ENCODE measurements at regions not wholly inside any gene's neighbourhood (a gene's known extent, or its start where the extent isn't known, plus 50 kb on each side); places are given as distances from the start of the nearest gene placed in this dataset.

DNA sequence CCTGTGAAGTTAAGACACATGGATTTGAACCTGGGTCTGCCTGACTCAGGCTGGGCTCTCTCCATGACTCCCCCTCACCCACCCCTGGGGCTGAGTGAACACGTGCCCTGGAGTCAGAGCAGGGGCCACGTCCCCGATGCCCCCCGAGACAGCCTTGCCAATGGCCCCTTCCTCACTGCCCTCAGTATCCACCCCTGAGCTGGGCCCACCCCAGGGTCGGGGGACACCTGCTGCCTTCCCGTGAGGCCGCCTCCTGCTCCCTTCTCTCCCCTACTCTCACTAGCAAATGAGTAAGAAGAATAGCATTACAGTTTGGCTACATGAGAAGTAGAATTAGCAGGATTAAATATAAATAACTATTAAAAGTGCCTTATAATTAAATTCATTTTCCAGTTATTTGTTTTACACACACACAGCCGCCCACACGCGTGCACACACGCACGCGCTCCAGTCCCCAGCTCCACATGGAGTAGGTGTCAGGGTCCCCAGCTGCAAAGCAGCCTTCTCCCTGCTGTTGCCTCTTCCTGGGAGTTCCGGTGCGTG lies 117.4 kb upstream of the LINGO1 start:
- DNase-seq: no peak

- DNase-seq: no peak
Observed at GRCh38 chr15:77749236-77749997, 116.7 kb upstream of the LINGO1 start.

- no peak for DNase-seq
Observed at GRCh38 chr15:77748078-77749064, 115.7 kb upstream of the LINGO1 start.

DNA sequence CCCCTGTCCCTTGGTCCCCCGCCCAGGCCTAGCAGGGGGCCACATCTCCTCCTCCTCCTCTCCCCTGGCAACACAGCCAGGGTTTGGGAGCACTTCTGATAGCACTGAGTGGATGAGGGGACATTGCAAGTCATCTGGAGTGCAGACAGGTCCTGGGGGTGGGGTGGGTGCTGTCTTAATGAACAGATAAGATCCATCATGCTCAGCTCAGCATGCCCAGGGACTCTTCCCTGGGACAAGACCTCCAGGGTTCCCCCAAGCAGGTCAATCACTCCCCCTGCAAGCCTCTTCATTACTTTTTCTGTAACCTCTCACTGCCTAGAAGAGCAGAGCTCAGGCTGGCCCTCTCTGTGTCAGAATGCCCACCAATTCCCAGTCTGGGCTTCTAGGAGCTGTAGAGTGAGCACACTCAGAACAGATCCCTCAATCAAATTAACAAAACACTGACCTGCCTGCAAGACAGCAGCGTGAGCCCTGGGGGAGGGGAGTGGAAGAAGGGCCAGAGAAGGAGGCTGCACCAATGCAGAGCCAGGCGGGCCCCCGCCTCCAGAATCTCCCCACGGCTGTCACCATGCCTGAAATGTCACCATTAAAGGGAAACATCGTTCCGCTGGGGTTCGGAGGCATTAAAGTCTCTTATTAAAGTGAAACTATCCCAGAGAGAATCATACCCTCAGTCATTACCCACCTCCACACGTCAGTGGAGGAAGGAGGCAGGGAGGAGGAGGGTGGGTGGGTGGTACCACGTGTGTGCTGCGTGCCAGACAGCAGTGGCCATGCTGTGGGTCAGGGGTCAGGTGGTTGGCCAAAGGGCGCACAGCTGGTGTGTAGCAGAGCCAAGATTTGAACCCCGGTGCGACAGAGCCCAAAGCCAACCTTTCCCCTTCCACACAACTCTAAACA lies 114.7 kb upstream of the LINGO1 start:
- DNase-seq: no peak

- DNase-seq: no peak
Observed at GRCh38 chr15:77746254-77747174, 113.8 kb upstream of the LINGO1 start.

DNA sequence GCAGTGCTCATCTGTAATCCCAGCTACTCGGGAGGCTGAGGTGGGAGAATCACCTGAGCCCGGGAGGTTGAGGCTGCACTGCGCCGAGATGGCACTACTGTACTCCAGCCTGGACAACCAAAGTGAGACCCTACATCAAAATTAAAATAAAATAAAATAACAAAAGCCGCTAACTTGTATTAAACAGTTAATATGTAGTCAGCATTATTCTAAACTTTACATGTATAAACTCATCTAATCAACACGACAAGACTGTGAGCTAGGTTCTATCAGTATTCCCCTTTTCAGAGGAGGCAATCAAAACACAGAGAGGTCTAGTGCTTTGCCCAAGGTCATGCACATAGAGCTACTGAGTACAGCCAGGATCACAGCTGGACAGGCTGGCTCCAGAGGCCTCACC lies 111.7 kb upstream of the LINGO1 start:
- no peak for DNase-seq

GRCh38 chr15:77742570-77742969 lies 109.9 kb upstream of the LINGO1 start:
- DNase-seq: no peak

- DNase-seq: no peak
Observed at GRCh38 chr15:77742127-77742526, 109.4 kb upstream of the LINGO1 start.

- DNase-seq: no peak
Observed at GRCh38 chr15:77741106-77741505, 108.4 kb upstream of the LINGO1 start.

DNA sequence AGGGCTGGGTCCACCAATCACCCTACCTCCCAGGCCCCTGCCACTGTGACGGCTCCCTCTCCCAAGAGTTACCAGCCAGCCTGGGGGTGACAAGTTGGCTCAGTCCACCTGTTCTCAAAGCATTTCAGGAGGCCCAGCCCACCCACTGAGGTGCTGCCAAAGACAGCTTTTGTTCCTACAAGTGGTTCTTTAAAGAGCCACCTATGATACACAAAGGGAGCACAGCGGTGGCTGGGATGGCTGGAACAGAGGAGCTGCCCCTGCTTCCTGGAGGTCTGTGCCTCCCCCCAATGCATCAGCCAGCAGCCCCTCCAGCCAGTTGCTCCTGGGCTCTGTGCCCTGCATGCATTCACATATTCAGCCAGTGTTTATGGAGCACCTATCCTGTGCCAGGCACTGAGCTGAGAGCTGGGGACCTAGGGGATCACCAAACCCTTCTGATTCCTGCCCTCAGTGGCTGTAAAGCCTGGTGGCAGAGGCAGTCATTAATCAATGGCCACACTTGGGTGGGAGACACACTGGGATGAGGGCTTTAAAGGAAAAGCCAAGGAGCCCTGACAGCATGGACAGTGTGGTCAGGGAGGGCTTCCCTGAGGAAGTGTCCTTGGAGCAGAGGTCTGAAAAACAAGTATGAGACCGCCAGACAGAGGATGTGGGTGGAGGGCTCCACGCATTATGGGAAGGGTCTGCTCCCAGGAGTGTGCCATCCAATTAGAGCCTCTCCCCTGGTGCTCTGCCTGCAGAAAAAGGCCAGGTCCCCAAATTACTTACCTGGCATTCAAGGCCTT lies 107.1 kb upstream of the LINGO1 start:
- no peak for DNase-seq

DNA sequence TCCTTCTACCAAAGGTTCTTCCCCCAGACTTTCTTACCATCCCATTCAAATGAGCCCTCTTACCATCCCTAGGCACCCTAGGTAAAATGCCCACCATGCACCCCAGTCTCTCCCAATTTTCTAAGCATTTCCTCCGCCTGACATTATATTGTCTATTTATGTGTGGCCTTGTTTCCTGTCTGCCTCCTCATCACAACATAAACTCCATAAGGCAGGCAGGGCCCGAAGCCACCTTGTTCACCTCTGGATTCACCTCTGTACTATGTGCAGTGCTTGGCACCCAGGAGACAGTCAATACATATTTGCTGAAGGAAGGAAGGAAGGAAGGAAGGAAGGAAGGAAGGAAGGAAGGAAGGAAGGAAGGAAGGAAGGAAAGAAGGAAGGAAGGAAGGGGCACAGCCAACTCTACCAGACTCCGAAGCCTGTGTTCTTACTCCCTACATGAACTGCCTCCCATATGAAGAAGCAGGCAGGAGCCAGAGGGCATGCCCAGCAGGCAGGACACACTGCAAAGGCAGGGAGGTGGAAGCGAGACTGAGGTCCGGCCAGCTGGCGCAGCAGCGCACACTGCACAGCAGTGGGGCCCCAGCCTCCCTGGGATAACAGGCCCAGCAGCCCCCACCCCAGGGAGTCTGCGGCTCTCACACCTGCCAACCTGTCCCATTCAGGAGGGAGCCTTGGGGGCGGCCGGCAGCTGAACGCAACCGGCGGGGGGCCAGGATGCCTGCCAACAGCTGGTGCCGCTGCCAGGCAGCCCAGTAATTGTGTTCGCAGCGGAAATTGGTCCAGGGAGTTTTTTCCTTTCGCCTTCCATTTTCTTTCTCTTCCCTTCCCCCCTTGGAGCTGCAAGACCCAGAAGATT lies 106.0 kb upstream of the LINGO1 start:
- no peak for DNase-seq

- no peak for DNase-seq
Observed at GRCh38 chr15:77738038-77738370, 105.3 kb upstream of the LINGO1 start.

GRCh38 chr15:77737238-77738037 lies 104.7 kb upstream of the LINGO1 start:
- DNase-seq: no peak

DNA sequence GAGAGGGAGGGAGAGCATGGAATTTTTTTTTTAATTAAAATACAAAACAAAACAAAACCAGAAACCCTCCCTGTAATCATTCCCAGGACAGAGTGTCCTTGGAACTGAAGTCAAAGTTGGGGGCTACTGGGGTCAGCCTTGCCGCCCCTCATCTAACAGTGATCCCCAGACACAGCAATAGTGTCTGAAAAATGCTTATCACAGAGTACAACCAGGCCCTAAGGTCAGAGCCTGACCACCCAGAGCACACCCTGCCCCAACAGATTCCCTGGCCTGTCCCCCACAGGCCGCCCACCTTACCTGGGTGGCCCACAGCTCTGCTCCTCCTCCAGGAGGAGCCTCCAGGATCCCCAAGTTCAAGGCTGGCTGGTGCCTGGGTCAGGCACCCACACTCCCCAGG lies 101.6 kb upstream of the LINGO1 start:
- DNase-seq: no peak

DNA sequence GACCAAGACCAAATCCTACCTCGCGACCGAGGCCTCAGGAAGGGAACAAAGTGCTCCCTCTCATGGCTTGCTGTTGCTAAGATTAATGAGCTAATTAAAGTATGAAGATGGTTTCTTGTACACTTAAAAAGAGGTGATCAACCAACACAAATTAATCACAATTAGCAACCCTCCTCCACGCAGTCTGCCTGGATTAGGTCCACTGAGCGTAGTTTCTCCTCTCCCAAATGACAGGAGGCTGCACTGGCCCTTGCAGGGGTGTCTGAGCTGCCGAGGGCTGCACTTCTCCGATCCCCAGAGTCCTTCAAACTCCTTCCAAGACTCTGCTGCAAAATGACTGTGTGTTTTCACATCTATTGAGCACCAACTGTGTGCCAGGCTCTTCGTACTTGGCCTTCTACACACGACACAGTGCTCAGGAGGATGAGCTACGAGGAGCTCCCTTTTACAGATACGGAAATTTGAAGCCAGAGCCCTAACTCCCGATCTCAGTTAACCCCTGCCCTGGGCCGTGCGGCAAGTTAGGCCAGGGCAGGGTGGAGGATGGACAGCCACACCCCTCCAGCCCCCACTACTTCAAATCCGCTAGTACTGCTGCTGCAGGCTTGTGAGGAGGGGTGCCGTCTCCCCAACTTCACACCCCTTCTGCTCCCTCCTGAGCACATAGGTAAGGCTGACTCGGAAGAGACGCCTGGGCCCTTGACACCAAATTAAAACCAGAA lies 101.0 kb upstream of the LINGO1 start:
- no peak for DNase-seq

DNA sequence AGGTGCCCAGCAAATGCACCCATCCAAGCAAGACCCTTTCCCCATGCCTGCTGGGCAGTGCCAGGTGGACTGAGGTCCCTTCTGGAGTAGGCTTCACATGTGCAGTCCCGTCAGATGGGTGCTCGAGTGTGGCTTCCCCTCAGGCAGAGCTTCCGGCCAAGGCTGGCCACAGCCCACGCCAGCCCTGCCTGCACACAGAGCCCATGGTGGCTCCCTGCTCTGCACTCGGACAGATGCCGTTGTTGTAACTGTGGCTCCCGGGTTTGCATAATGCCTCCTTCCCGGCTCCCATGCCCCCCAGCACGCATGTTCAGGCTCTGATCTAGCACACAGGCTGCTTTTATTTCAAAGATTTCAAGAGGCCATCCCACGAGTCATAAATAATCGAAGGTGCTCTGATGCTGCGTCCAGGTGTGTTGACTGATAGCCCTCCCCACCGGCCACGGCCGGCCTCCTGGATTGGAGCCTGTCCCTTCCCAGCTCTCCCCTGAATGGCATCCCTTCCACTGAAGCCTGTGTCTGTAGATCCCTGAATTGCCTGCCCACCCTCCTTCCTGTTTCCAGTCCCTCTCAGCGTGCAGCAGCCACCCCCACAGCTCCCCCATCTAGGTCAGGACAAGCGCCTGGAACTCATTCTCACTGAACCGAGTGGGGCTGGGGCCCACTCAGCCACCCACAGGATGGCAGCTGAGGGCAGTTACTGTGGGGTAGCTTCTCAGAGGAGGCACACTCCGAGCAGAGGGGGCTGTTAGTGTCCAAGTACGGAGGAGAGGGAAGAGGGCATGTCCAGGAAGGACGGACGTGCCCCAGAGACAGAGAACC lies 100.0 kb upstream of the LINGO1 start:
- no peak for DNase-seq

DNA sequence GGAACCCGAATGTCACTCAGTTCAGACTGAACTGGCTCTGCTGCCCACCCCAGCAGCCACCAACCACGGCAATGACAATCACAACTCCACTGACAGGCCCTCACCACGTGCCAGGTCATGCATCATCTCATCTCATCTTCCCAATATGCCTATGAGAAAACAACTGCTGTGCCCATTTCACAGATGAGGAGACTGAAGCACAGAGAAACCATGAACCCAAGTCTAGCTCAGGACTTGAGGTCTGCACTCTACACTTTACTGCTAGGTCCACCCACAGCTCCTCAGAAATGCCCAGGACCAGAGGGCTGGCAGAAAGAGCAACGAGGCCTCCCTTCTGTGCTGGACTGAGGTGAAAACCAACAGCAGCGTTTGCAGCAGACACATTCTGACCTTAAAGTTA lies 99.2 kb upstream of the LINGO1 start:
- no peak for DNase-seq
